CD4-positive, alpha-beta T cell (primary cell): ENCODE measurements at regions not wholly inside any gene's neighbourhood (a gene's known extent, or its start where the extent isn't known, plus 50 kb on each side); places are given as distances from the start of the nearest gene placed in this dataset.

Experiments
- ATAC-seq: fragments of 200-7000 bp; cut with Tn5 transposase; one replicate; pipeline ENCODE4 v1.10.0; 2022; ENCODE audit warnings: mild to moderate bottlenecking; ENCODE audit not compliant: poor library complexity
- CTCF ChIA-PET: fragments of 350-600 bp; sonication (Branson Sonifier 250); formaldehyde crosslinking; loops from one replicate; lab custom pipeline; 2021; ENCODE audit warnings: antibody characterized with exemption, inconsistent platforms; lab: Charles Lee
- POLR2A ChIA-PET: fragments of 350-600 bp; sonication (Branson Sonifier 250); formaldehyde crosslinking; loops from one replicate; lab custom pipeline; 2021; ENCODE audit warnings: antibody characterized with exemption, inconsistent platforms; lab: Charles Lee
- DNase-seq, 14 experiments: peaks; one replicate each; pipeline ENCODE4 v3.0.0-alpha.2; 2013 to 2020; ENCODE audit warnings: mixed read lengths in 2 of 14
- H3K27ac ChIP-seq, 2 donors: one replicate each; pipeline versions ENCODE4 v1.5.1 to v1.7.0; 2013; ENCODE audit warnings: low read length in 2 of 2, low read depth in 1 of 2, mild to moderate bottlenecking in 1 of 2
- H3K27me3 ChIP-seq, 2 experiments: 1 replicate in 1 of 2; 2 replicates in 1 of 2; pipeline versions ENCODE4 v1.6.1 to v1.7.0; 2013; ENCODE audit warnings: low read length in 2 of 2, control low read depth in 1 of 2, mild to moderate bottlenecking in 1 of 2, moderate library complexity in 1 of 2; ENCODE audit not compliant: insufficient read depth in 2 of 2, control insufficient read depth in 1 of 2
- H3K36me3 ChIP-seq: one replicate; pipeline ENCODE4 v1.6.1; 2013; ENCODE audit warnings: low read length, control low read depth; ENCODE audit not compliant: insufficient read depth
- H3K4me1 ChIP-seq: one replicate; pipeline ENCODE4 v1.6.1; 2013; ENCODE audit warnings: low read length, control low read depth; ENCODE audit not compliant: insufficient read depth
- H3K4me3 ChIP-seq: one replicate; pipeline ENCODE4 v1.5.1; 2013; ENCODE audit warnings: mild to moderate bottlenecking, low read length, moderate library complexity
- H3K9me3 ChIP-seq, 2 experiments: 1 replicate in 1 of 2; 2 replicates in 1 of 2; pipeline versions ENCODE4 v1.6.1 to v1.7.0; 2013; ENCODE audit warnings: low read length in 2 of 2, mild to moderate bottlenecking in 2 of 2, control low read depth in 1 of 2, moderate library complexity in 1 of 2; ENCODE audit not compliant: control insufficient read depth in 1 of 2, insufficient read depth in 1 of 2
- H3K27ac Mint-ChIP-seq: one replicate; pipeline ENCODE4 v1.8.0; 2020; ENCODE audit warnings: mixed read lengths
- H3K27me3 Mint-ChIP-seq: one replicate; pipeline ENCODE4 v1.8.0; 2021; ENCODE audit warnings: mixed read lengths
- H3K36me3 Mint-ChIP-seq: one replicate; pipeline ENCODE4 v1.8.0; 2021; ENCODE audit warnings: low read depth, mixed read lengths
- H3K4me1 Mint-ChIP-seq: one replicate; pipeline ENCODE4 v1.8.0; 2021; ENCODE audit warnings: low read depth, mixed read lengths
- H3K4me3 Mint-ChIP-seq: one replicate; pipeline ENCODE4 v1.8.0; 2020; ENCODE audit warnings: mild to moderate bottlenecking, mixed read lengths
- H3K9me3 Mint-ChIP-seq: one replicate; pipeline ENCODE4 v1.8.0; 2020; ENCODE audit warnings: mixed read lengths
- intact Hi-C, 2 experiments: fragments of 100-400 bp; cut with DNase I in 1 of 2; cut with micrococcal nuclease in 1 of 2; formaldehyde crosslinking; loops; one replicate each; pipeline versions ENCODE4 v1.15.1 to v1.9.0; 2023 to 2025; cut with DNase I, micrococcal nuclease
- TF ChIP-seq, protein P1 (sequence below): fragments of 200-600 bp; IDR thresholded peaks from one replicate; pipeline ENCODE4 v1.8.0; 2022; ENCODE audit warnings: antibody characterized with exemption, mild to moderate bottlenecking

DNA sequence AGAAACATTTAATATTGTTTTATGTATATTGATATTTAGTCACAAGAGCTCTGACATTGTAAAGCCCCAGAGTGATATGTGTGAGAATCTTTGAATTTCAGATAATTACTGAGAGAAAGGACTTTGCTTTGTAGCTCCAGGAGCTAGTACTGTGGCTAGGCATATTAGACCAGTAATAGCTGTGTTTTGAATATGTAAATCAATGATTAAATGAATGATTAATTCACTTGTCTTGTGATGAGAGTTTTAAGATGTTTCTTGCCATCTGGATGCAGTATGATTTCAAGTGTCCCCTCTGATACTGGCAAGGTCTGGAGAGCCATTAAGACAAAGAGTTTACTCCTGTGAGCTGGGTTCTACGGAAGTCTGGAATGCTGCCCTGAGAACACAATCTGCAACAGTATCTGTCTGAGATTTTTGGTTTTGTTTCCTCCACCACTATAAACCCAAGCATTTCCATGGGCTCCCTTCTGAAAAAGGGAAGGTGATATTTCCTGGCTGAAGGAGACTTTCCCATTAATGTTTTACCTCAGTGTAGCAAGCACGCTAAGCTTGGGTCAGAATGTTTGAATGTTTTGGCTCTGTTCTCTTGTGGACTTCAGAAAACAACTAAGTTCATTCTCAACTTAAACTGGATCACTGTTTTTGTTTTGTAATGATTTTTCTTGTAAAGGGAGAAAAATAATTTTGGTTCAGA, 61.3 kb upstream of the BICC1 start:
- no peak overlapping the region for H3K4me3 Mint-ChIP-seq
- DNase-seq = no peak
- Histone ChIP-seq H3K27ac (no peak overlapping the region), H3K4me1 (no peaks in the 10 kb centered on the region), H3K9me3 (peaks cover 0 to 9% of the 10 kb centered on the region in 2 experiments), H3K4me3 (no peak overlapping the region), H3K36me3 (no peaks in the 10 kb centered on the region), H3K27me3 (peaks cover 0 to 4% of the 10 kb centered on the region in 2 experiments)
- ATAC-seq = no peak
- intact Hi-C loops = no loop called here
- ChIA-PET POLR2A (no interaction called here), CTCF (no interaction called here)
- H3K27ac Mint-ChIP-seq = no peak overlapping the region
- no peaks in the 10 kb centered on the region for H3K4me1 Mint-ChIP-seq
- H3K9me3 Mint-ChIP-seq = no peaks in the 10 kb centered on the region
- TF ChIP-seq, protein P1, sequence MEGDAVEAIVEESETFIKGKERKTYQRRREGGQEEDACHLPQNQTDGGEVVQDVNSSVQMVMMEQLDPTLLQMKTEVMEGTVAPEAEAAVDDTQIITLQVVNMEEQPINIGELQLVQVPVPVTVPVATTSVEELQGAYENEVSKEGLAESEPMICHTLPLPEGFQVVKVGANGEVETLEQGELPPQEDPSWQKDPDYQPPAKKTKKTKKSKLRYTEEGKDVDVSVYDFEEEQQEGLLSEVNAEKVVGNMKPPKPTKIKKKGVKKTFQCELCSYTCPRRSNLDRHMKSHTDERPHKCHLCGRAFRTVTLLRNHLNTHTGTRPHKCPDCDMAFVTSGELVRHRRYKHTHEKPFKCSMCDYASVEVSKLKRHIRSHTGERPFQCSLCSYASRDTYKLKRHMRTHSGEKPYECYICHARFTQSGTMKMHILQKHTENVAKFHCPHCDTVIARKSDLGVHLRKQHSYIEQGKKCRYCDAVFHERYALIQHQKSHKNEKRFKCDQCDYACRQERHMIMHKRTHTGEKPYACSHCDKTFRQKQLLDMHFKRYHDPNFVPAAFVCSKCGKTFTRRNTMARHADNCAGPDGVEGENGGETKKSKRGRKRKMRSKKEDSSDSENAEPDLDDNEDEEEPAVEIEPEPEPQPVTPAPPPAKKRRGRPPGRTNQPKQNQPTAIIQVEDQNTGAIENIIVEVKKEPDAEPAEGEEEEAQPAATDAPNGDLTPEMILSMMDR = no peak
- peaks cover 32% of the 10 kb centered on the region for H3K27me3 Mint-ChIP-seq
- no peaks in the 10 kb centered on the region for H3K36me3 Mint-ChIP-seq

DNA sequence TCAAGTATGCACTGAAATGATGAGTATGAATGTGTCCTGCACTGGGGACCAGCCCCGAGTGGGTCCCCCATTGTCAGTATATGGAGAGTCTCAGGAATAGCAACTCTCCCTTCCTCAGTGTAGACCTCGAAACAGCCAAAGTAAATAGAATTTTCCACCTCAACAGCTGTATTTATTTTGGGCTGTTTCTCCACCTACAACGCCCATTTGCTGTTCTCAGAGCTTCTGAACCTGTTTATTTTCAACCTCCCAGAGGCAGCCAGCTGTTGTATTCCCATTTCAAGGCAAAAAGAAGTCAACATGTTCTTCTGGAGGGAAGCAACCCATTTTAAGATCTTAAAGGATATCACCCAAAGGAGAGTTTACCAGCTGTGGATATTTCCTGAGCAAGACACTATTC, 59.6 kb upstream of the BICC1 start:
- POLR2A ChIA-PET = no interaction called here
- CTCF ChIA-PET = no interaction called here
- Mint-ChIP-seq H3K4me3 (no peak overlapping the region), H3K9me3 (no peaks in the 10 kb centered on the region), H3K36me3 (no peaks in the 10 kb centered on the region), H3K27me3 (peaks cover 22% of the 10 kb centered on the region), H3K27ac (no peak overlapping the region), H3K4me1 (no peaks in the 10 kb centered on the region)
- Histone ChIP-seq H3K4me1 (no peaks in the 10 kb centered on the region), H3K4me3 (no peak overlapping the region), H3K27ac (no peak overlapping the region), H3K36me3 (no peaks in the 10 kb centered on the region), H3K9me3 (peaks cover 0 to 6% of the 10 kb centered on the region in 2 experiments), H3K27me3 (peaks cover 0 to 4% of the 10 kb centered on the region in 2 experiments)
- intact Hi-C loops = no loop called here
- DNase-seq (no peak), ATAC-seq (no peak)
- TF ChIP-seq, protein P1 = no peak

DNA sequence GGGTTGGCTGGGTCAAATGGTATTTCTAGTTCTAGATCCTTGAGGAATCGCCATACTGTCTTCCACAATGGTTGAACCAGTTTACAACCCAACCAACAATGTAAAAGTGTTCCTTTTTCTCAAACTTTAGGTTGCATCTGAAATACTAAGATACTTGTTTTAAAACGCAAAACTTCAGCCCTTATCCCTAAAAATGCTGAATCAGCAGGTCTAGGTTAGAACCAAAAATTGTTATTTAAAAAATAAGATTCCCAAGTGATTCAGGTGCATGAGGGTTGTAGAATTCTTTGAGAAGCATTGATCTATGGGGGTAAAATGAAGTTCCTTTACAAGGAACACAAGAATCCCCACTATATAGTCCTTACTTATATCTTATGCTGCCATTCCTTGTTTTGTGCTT, 56.5 kb upstream of the BICC1 start:
- intact Hi-C loops = no loop called here
- DNase-seq = no peak
- Histone ChIP-seq H3K4me1 (no peaks in the 10 kb centered on the region), H3K4me3 (no peak overlapping the region), H3K27me3 (peaks cover 0 to 4% of the 10 kb centered on the region in 2 experiments), H3K9me3 (no peaks in the 10 kb centered on the region), H3K27ac (no peak overlapping the region), H3K36me3 (no peaks in the 10 kb centered on the region)
- peaks cover 3% of the 10 kb centered on the region for H3K9me3 Mint-ChIP-seq
- TF ChIP-seq, protein P1 = no peak
- H3K4me1 Mint-ChIP-seq = no peaks in the 10 kb centered on the region
- ChIA-PET POLR2A (interaction anchor here (0.6 kb wide), 1 partner anchor 33 kb away, joined by 3 read pairs; no protein-coding TSS in a partner anchor), CTCF (interaction anchor here (1.0 kb wide), 1 partner anchor 36 kb away, joined by 3 read pairs; no protein-coding TSS in a partner anchor)
- peaks cover 21% of the 10 kb centered on the region for H3K27me3 Mint-ChIP-seq
- no peak for ATAC-seq
- H3K4me3 Mint-ChIP-seq = no peak overlapping the region
- H3K36me3 Mint-ChIP-seq = no peaks in the 10 kb centered on the region
- H3K27ac Mint-ChIP-seq = no peak overlapping the region
